ENCODE measurements at regions not wholly inside any gene's neighbourhood (a gene's known extent, or its start where the extent isn't known, plus 50 kb on each side); places are given as distances from the start of the nearest gene placed in this dataset.
A peak's percentile ranks its signal among the peaks of the same experiment; 100 is the strongest.

GRCh38 chr2:4539121-4539520 lies 835.7 kb downstream of the DCDC2C start:
- DNase-seq, result no peak
- H3K27me3 ChIP-seq (ENCODE audit: control insufficient read depth, insufficient read depth, low read length), result no peaks in the 10 kb centered on the region
- H3K4me3 ChIP-seq (ENCODE audit: insufficient read depth, low read depth, low read length), result no peak overlapping the region
- H3K36me3 ChIP-seq (replicated peaks; ENCODE audit: control insufficient read depth, insufficient read depth, low read length), result no peaks in the 10 kb centered on the region

- DNase-seq, result no peak
- no peaks in the 10 kb centered on the region for H3K36me3 ChIP-seq (replicated peaks; ENCODE audit: control insufficient read depth, insufficient read depth, low read length)
- H3K27me3 ChIP-seq (ENCODE audit: control insufficient read depth, insufficient read depth, low read length), result no peaks in the 10 kb centered on the region
- H3K4me3 ChIP-seq (ENCODE audit: insufficient read depth, low read depth, low read length), result no peak overlapping the region
These were observed 846.4 kb downstream of the DCDC2C start for GRCh38 chr2:4549666-4550210.

- DNase-seq, result no peak
- Histone ChIP-seq H3K36me3 (replicated peaks; ENCODE audit: control insufficient read depth, insufficient read depth, low read length) (no peaks in the 10 kb centered on the region), H3K27me3 (ENCODE audit: control insufficient read depth, insufficient read depth, low read length) (no peaks in the 10 kb centered on the region), H3K4me3 (ENCODE audit: insufficient read depth, low read depth, low read length) (no peak overlapping the region)
These were observed 848.5 kb downstream of the DCDC2C start for GRCh38 chr2:4551691-4552474.

- no peaks in the 10 kb centered on the region for H3K36me3 ChIP-seq (replicated peaks; ENCODE audit: control insufficient read depth, insufficient read depth, low read length)
- H3K27me3 ChIP-seq (ENCODE audit: control insufficient read depth, insufficient read depth, low read length), result no peaks in the 10 kb centered on the region
- H3K4me3 ChIP-seq (ENCODE audit: insufficient read depth, low read depth, low read length), result no peak overlapping the region
- DNase-seq, result no peak
These were observed 849.9 kb downstream of the DCDC2C start for GRCh38 chr2:4553241-4553640.

GRCh38 chr2:4556135-4556896 lies 852.9 kb downstream of the DCDC2C start:
- H3K36me3 ChIP-seq (replicated peaks; ENCODE audit: control insufficient read depth, insufficient read depth, low read length), result no peaks in the 10 kb centered on the region
- no peak for DNase-seq
- H3K27me3 ChIP-seq (ENCODE audit: control insufficient read depth, insufficient read depth, low read length), result no peaks in the 10 kb centered on the region
- no peak overlapping the region for H3K4me3 ChIP-seq (ENCODE audit: insufficient read depth, low read depth, low read length)

- Histone ChIP-seq H3K27me3 (ENCODE audit: control insufficient read depth, insufficient read depth, low read length) (no peaks in the 10 kb centered on the region), H3K36me3 (replicated peaks; ENCODE audit: control insufficient read depth, insufficient read depth, low read length) (no peaks in the 10 kb centered on the region), H3K4me3 (ENCODE audit: insufficient read depth, low read depth, low read length) (no peak overlapping the region)
- DNase-seq, result no peak
These were observed 857.8 kb downstream of the DCDC2C start for GRCh38 chr2:4561196-4561595.

GRCh38 chr2:4576075-4576474 lies 872.7 kb downstream of the DCDC2C start:
- Histone ChIP-seq H3K36me3 (replicated peaks; ENCODE audit: control insufficient read depth, insufficient read depth, low read length) (no peaks in the 10 kb centered on the region), H3K27me3 (ENCODE audit: control insufficient read depth, insufficient read depth, low read length) (no peaks in the 10 kb centered on the region), H3K4me3 (ENCODE audit: insufficient read depth, low read depth, low read length) (no peak overlapping the region)
- DNase-seq, result no peak

- no peak for DNase-seq
- H3K4me3 ChIP-seq (ENCODE audit: insufficient read depth, low read depth, low read length), result no peak overlapping the region
- H3K36me3 ChIP-seq (replicated peaks; ENCODE audit: control insufficient read depth, insufficient read depth, low read length), result no peaks in the 10 kb centered on the region
- no peaks in the 10 kb centered on the region for H3K27me3 ChIP-seq (ENCODE audit: control insufficient read depth, insufficient read depth, low read length)
These were observed 876.6 kb downstream of the DCDC2C start for GRCh38 chr2:4579977-4580376.

- no peak for DNase-seq
- no peaks in the 10 kb centered on the region for H3K27me3 ChIP-seq (ENCODE audit: control insufficient read depth, insufficient read depth, low read length)
- H3K36me3 ChIP-seq (replicated peaks; ENCODE audit: control insufficient read depth, insufficient read depth, low read length), result no peaks in the 10 kb centered on the region
- no peak overlapping the region for H3K4me3 ChIP-seq (ENCODE audit: insufficient read depth, low read depth, low read length)
These were observed 881.8 kb downstream of the DCDC2C start for GRCh38 chr2:4585057-4585635.

- H3K27me3 ChIP-seq (ENCODE audit: control insufficient read depth, insufficient read depth, low read length), result no peaks in the 10 kb centered on the region
- no peaks in the 10 kb centered on the region for H3K36me3 ChIP-seq (replicated peaks; ENCODE audit: control insufficient read depth, insufficient read depth, low read length)
- no peak overlapping the region for H3K4me3 ChIP-seq (ENCODE audit: insufficient read depth, low read depth, low read length)
- no peak for DNase-seq
These were observed 885.2 kb downstream of the DCDC2C start for GRCh38 chr2:4588606-4589005.

GRCh38 chr2:4591261-4591660 lies 887.9 kb downstream of the DCDC2C start:
- no peaks in the 10 kb centered on the region for H3K27me3 ChIP-seq (ENCODE audit: control insufficient read depth, insufficient read depth, low read length)
- H3K4me3 ChIP-seq (ENCODE audit: insufficient read depth, low read depth, low read length), result no peak overlapping the region
- no peak for DNase-seq
- H3K36me3 ChIP-seq (replicated peaks; ENCODE audit: control insufficient read depth, insufficient read depth, low read length), result no peaks in the 10 kb centered on the region

- Histone ChIP-seq H3K36me3 (replicated peaks; ENCODE audit: control insufficient read depth, insufficient read depth, low read length) (no peaks in the 10 kb centered on the region), H3K27me3 (ENCODE audit: control insufficient read depth, insufficient read depth, low read length) (no peaks in the 10 kb centered on the region), H3K4me3 (ENCODE audit: insufficient read depth, low read depth, low read length) (no peak overlapping the region)
- DNase-seq, result no peak
These were observed 894.0 kb downstream of the DCDC2C start for GRCh38 chr2:4597400-4597799.

GRCh38 chr2:4604767-4605166 lies 901.4 kb downstream of the DCDC2C start:
- peak; percentile 6 for DNase-seq
- Histone ChIP-seq H3K36me3 (replicated peaks; ENCODE audit: control insufficient read depth, insufficient read depth, low read length) (no peaks in the 10 kb centered on the region), H3K4me3 (ENCODE audit: insufficient read depth, low read depth, low read length) (no peak overlapping the region), H3K27me3 (ENCODE audit: control insufficient read depth, insufficient read depth, low read length) (no peaks in the 10 kb centered on the region)

GRCh38 chr2:4618141-4618540 lies 914.8 kb downstream of the DCDC2C start:
- no peaks in the 10 kb centered on the region for H3K36me3 ChIP-seq (replicated peaks; ENCODE audit: control insufficient read depth, insufficient read depth, low read length)
- no peaks in the 10 kb centered on the region for H3K27me3 ChIP-seq (ENCODE audit: control insufficient read depth, insufficient read depth, low read length)
- DNase-seq, result no peak
- no peak overlapping the region for H3K4me3 ChIP-seq (ENCODE audit: insufficient read depth, low read depth, low read length)
